Ovary (tissue), 7 donors: ENCODE measurements at regions not wholly inside any gene's neighbourhood (a gene's known extent, or its start where the extent isn't known, plus 50 kb on each side); places are given as distances from the start of the nearest gene placed in this dataset.

Experiments
- DNase-seq, 5 donors: peaks; one replicate each; pipeline ENCODE4 v3.0.0-alpha.2; 2019 to 2020
- H3K27ac ChIP-seq, 2 donors: fragments of 200-600 bp; one replicate each; pipeline versions ENCODE4 v1.5.1 to v1.8.0; 2019 to 2022
- H3K27me3 ChIP-seq: fragments of 200-600 bp; one replicate; pipeline ENCODE4 v1.8.0; 2022
- H3K36me3 ChIP-seq: fragments of 200-600 bp; sonication (generic); one replicate; pipeline ENCODE4 v1.5.1; 2019
- H3K4me1 ChIP-seq: one replicate; pipeline ENCODE4 v1.8.1; 2013; ENCODE audit warnings: mild to moderate bottlenecking, moderate library complexity; ENCODE audit not compliant: insufficient read depth
- H3K4me3 ChIP-seq: fragments of 200-600 bp; sonication (generic); one replicate; pipeline ENCODE4 v1.5.1; 2017
- H3K9me3 ChIP-seq, 2 donors: fragments of 200-600 bp in 1 of 2; sonication (generic) in 1 of 2; one replicate each; pipeline versions ENCODE4 v1.5.1 to v1.8.1; 2013 to 2019; ENCODE audit warnings: mild to moderate bottlenecking in 1 of 2, moderate library complexity in 1 of 2
- EP300 ChIP-seq: sonication (generic); formaldehyde crosslinking; IDR thresholded peaks from one replicate; pipeline ENCODE4 v1.6.1; 2017; ENCODE audit warnings: antibody characterized with exemption
- POLR2A ChIP-seq: fragments of 450-650 bp; IDR thresholded peaks from one replicate; pipeline ENCODE4 v1.6.1; 2017; ENCODE audit warnings: antibody characterized with exemption, mild to moderate bottlenecking, moderate library complexity
- WGBS, 3 donors: extraction: QIAGEN DNeasy Blood & Tissue Kit in 1 of 3; methylation state at CpG; one replicate each; pipeline versions ENCODE4 v1.1.5 to v1.1.7; 2013 to 2017; 5-methylcytosine and 5-hydroxymethylcytosine counted together
- intact Hi-C, 4 donors: fragments of 100-400 bp; cut with DNase I; formaldehyde crosslinking; loops; one replicate each; pipeline versions ENCODE4 v1.11.0 to v1.15.1; 2022 to 2023
- TF ChIP-seq, protein P1 (sequence below), 3 donors: fragments of 450-650 bp in 2 of 3; fragments of 200-600 bp in 1 of 3; IDR thresholded peaks; one replicate each; pipeline versions ENCODE4 v1.5.1 to v1.8.0; 2016 to 2022; ENCODE audit warnings: antibody characterized with exemption in 3 of 3, mild to moderate bottlenecking in 1 of 3
- donor health status: DM: no; HTN: no; CAD: no; lungs with moderate emphysema.
- donor health status: DM: no; HTN: no; CAD: no.
- donor health status: Bipolar disorder and iron deficiency.
- donor health status: DM: no; HTN: no; CAD: no.
- donor health status: DM: yes; HTN: yes; CAD: no.

DNA sequence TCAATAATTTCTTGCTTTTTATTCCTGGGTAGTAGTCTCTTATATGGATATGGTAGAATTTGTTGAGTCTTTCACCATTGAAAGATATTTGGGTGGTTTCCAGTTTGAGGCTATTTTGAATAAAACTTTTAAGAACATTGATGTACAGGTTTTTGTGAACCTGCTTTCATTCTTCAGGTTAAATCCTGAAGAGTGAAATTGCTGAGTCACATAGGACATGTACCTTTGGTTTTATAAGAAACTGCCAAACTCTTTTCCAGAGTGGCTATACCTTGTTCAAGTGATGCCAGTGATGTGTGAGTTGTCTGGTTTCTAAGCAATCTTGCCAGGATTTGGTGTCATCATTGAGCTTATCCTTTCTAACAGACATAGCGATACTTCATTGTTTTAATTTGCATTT is 184.6 kb upstream of the PZP start:
- H3K4me1 ChIP-seq = peaks cover 7% of the 10 kb centered on the region
- intact Hi-C loops = no loop called here
- no peaks in the 10 kb centered on the region for H3K27me3 ChIP-seq
- peak overlapping the region in 1 of 2 donors; percentile 6 for H3K27ac ChIP-seq
- no peaks in the 10 kb centered on the region for H3K36me3 ChIP-seq
- WGBS, 3 donors = 86 to 98% (median 90%) methylated on average over 1 of the region's 1 CpG
- TF ChIP-seq EP300 (no peak), POLR2A (no peak)
- TF ChIP-seq, protein P1, sequence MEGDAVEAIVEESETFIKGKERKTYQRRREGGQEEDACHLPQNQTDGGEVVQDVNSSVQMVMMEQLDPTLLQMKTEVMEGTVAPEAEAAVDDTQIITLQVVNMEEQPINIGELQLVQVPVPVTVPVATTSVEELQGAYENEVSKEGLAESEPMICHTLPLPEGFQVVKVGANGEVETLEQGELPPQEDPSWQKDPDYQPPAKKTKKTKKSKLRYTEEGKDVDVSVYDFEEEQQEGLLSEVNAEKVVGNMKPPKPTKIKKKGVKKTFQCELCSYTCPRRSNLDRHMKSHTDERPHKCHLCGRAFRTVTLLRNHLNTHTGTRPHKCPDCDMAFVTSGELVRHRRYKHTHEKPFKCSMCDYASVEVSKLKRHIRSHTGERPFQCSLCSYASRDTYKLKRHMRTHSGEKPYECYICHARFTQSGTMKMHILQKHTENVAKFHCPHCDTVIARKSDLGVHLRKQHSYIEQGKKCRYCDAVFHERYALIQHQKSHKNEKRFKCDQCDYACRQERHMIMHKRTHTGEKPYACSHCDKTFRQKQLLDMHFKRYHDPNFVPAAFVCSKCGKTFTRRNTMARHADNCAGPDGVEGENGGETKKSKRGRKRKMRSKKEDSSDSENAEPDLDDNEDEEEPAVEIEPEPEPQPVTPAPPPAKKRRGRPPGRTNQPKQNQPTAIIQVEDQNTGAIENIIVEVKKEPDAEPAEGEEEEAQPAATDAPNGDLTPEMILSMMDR (IDR thresholded peaks at IDR 0.05) = no peak
- DNase-seq = no peak
- H3K4me3 ChIP-seq = no peak overlapping the region
- H3K9me3 ChIP-seq = no peaks in the 10 kb centered on the region

DNA sequence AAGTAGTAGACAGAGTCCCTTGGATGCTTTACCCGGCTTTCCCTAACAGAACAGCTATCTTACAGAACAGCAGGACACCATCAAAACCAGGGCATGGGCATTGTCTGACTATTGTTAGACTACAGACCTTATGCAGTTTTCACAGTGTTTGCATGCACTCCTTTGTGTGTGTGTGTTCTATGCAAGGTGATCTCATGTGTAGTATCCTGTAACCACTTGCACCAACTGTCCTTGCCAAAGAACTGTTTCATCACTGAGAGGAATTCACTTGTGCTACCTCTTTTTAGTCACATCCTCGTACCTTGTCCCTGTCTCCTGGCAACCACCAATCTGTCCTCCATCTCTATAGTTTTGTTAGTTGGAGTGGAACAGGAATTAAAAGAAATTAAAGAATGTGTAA is 183.6 kb upstream of the PZP start:
- no peaks in the 10 kb centered on the region for H3K9me3 ChIP-seq
- peaks cover 10% of the 10 kb centered on the region for H3K4me1 ChIP-seq
- no peak overlapping the region for H3K4me3 ChIP-seq
- TF ChIP-seq, protein P1 (IDR thresholded peaks at IDR 0.05) = no peak
- TF ChIP-seq POLR2A = no peak
- TF ChIP-seq EP300 = no peak
- H3K27me3 ChIP-seq = no peaks in the 10 kb centered on the region
- intact Hi-C loops = no loop called here
- no peaks in the 10 kb centered on the region for H3K36me3 ChIP-seq
- peak overlapping the region in 1 of 2 donors; percentile 6 for H3K27ac ChIP-seq
- WGBS, 3 donors = 16 to 38% (median 25%) methylated on average over 2 of the region's 2 CpGs
- DNase-seq = no peak

DNA sequence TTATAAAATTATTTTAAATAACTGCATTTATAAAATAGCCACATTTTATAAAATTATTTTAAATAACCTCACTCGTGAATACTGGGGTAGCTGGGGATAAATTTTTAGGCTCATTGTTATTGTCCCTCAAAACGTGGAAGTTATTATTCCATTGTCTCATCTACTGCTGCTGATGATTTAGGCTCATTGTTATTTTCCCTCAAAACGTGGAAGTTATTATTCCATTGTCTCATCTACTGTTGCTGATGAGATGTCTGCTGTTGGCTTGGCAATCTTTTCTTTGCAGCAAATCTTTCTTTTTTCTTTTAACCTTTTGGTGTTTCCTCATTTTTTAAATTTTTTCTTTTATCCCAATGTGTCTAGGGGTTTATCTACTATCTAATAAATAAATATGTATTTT is 182.6 kb upstream of the PZP start:
- no peaks in the 10 kb centered on the region for H3K9me3 ChIP-seq
- no peak overlapping the region for H3K4me3 ChIP-seq
- 43 to 52% (median 45%) methylated on average over 3 of the region's 3 CpGs for WGBS, 3 donors
- no peak for DNase-seq
- no peak overlapping the region for H3K27ac ChIP-seq
- no peaks in the 10 kb centered on the region for H3K36me3 ChIP-seq
- intact Hi-C loops = no loop called here
- no peaks in the 10 kb centered on the region for H3K27me3 ChIP-seq
- H3K4me1 ChIP-seq = peaks cover 10% of the 10 kb centered on the region
- TF ChIP-seq EP300 (no peak), POLR2A (no peak)
- TF ChIP-seq, protein P1 (IDR thresholded peaks at IDR 0.05) = no peak

DNA sequence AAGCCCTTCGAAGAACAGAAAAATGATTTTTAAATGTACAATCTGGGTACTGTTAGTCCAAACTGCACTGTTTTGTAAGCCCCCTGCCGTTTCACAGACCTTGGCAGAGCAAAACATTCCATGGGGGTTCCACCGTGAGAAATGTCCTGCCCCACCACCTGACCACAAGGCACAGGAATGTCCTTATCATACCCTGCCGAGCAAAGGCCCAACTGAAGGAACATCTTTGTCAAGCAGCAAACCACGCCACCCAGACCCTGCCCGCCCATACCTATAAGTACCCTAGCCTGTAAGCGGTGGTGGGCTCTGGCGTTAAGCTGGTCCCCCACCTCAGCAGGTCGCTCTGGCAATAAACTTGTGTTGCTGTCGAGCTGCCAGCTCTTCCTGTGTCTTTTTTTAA is 181.6 kb upstream of the PZP start:
- Histone ChIP-seq H3K27ac (no peak overlapping the region), H3K4me1 (peaks cover 10% of the 10 kb centered on the region), H3K4me3 (no peak overlapping the region), H3K9me3 (no peaks in the 10 kb centered on the region), H3K36me3 (no peaks in the 10 kb centered on the region), H3K27me3 (no peaks in the 10 kb centered on the region)
- no peak for DNase-seq
- intact Hi-C loops = no loop called here
- WGBS, 3 donors = 56 to 64% (median 60%) methylated on average over 10 of the region's 10 CpGs
- no peak for TF ChIP-seq POLR2A

DNA sequence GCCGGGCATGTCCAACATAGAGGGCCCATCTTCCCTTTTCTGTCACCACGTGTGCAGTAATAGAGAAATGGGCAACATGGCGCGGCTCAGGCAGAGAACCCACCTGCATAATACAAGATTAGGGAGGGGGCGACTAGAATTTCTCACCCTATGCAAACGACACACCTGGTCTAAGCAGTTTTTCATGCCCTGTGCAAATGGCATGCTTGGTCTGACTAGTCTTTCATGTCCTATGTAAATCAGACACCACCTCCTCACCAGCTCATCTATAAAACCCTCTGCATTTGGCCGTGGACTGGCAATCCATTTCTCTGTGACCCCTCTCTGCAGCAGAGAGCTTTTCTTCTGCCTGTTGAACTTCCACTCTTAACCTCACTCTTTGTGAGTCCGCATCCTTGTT is 180.2 kb upstream of the PZP start:
- H3K27me3 ChIP-seq = no peaks in the 10 kb centered on the region
- no peaks in the 10 kb centered on the region for H3K9me3 ChIP-seq
- no peak for TF ChIP-seq POLR2A
- TF ChIP-seq EP300 = no peak
- TF ChIP-seq, protein P1 (IDR thresholded peaks at IDR 0.05) = no peak
- H3K27ac ChIP-seq = no peak overlapping the region
- intact Hi-C loops = no loop called here
- no peak for DNase-seq
- H3K4me3 ChIP-seq = no peak overlapping the region
- WGBS, 3 donors = 69 to 76% (median 70%) methylated on average over 8 of the region's 8 CpGs
- H3K4me1 ChIP-seq = peaks cover 8% of the 10 kb centered on the region
- H3K36me3 ChIP-seq = no peaks in the 10 kb centered on the region
